Astrocyte (in vitro differentiated cells and primary cell): ENCODE measurements at regions not wholly inside any gene's neighbourhood (a gene's known extent, or its start where the extent isn't known, plus 50 kb on each side); places are given as distances from the start of the nearest gene placed in this dataset.

Source experiments
- DNase-seq: peaks from one replicate; pipeline ENCODE4 v3.0.0-alpha.2; 2010; ENCODE audit warnings: low read depth
- FAIRE-seq: peaks from 2 replicates; lab custom pipeline; 2011; peaks lifted over from hg19 to GRCh38; lab: Jason Lieb, UNC
- H2AFZ ChIP-seq: 2 replicates; pipeline ENCODE4 v1.6.0; 2012; ENCODE audit warnings: low read depth, low read length, inconsistent platforms
- H3K27ac ChIP-seq: 2 replicates; pipeline ENCODE4 v1.5.1; 2011; ENCODE audit warnings: low read depth, low read length, inconsistent platforms
- H3K27me3 ChIP-seq: 2 replicates; pipeline ENCODE4 v1.6.0; 2011; ENCODE audit warnings: low read length, inconsistent platforms; ENCODE audit not compliant: insufficient read depth
- H3K36me3 ChIP-seq: 2 replicates; pipeline ENCODE4 v1.5.1; 2011; ENCODE audit warnings: low read length, inconsistent platforms; ENCODE audit not compliant: insufficient read depth
- H3K4me1 ChIP-seq: 2 replicates; pipeline ENCODE4 v1.5.1; 2011; ENCODE audit warnings: low read length, inconsistent platforms; ENCODE audit not compliant: insufficient read depth
- H3K4me2 ChIP-seq: 2 replicates; pipeline ENCODE4 v1.6.0; 2012; ENCODE audit warnings: low read length, inconsistent platforms
- H3K4me3 ChIP-seq: 2 replicates; pipeline ENCODE4 v1.5.1; 2011; ENCODE audit warnings: low read depth, mild to moderate bottlenecking, low read length, inconsistent platforms; ENCODE audit not compliant: insufficient read depth
- H3K79me2 ChIP-seq: 2 replicates; pipeline ENCODE4 v1.6.0; 2012; ENCODE audit warnings: mild to moderate bottlenecking, low read length, inconsistent platforms; ENCODE audit not compliant: insufficient read depth
- H3K9ac ChIP-seq: 2 replicates; pipeline ENCODE4 v1.6.0; 2012; ENCODE audit warnings: mild to moderate bottlenecking, low read length, inconsistent platforms
- H3K9me3 ChIP-seq: 2 replicates; pipeline ENCODE4 v1.5.1; 2012; ENCODE audit warnings: low read depth, mild to moderate bottlenecking, low read length, inconsistent platforms; ENCODE audit not compliant: insufficient read depth
- H4K20me1 ChIP-seq: 2 replicates; pipeline ENCODE4 v1.6.0; 2012; ENCODE audit warnings: low read length, inconsistent platforms; ENCODE audit not compliant: insufficient read depth
- H3K27ac Mint-ChIP-seq: one replicate; pipeline ENCODE4 v1.8.0; 2021; ENCODE audit warnings: mild to moderate bottlenecking, mixed read lengths; ENCODE audit not compliant: unreplicated experiment
- H3K27me3 Mint-ChIP-seq: one replicate; pipeline ENCODE4 v1.8.0; 2021; ENCODE audit warnings: low read depth, mixed read lengths; ENCODE audit not compliant: unreplicated experiment
- H3K36me3 Mint-ChIP-seq: one replicate; pipeline ENCODE4 v1.8.0; 2021; ENCODE audit warnings: low read depth, mixed read lengths; ENCODE audit not compliant: unreplicated experiment
- H3K4me1 Mint-ChIP-seq: one replicate; pipeline ENCODE4 v1.8.0; 2021; ENCODE audit warnings: low read depth, mixed read lengths; ENCODE audit not compliant: unreplicated experiment
- H3K4me3 Mint-ChIP-seq: one replicate; pipeline ENCODE4 v1.8.0; 2021; ENCODE audit warnings: mild to moderate bottlenecking, moderate library complexity, mixed read lengths; ENCODE audit not compliant: unreplicated experiment
- H3K9me3 Mint-ChIP-seq: one replicate; pipeline ENCODE4 v1.8.0; 2021; ENCODE audit warnings: mild to moderate bottlenecking, mixed read lengths; ENCODE audit not compliant: unreplicated experiment
- CTCF ChIP-seq: IDR thresholded peaks from 2 replicates; pipeline ENCODE4 v1.5.1; 2011; ENCODE audit warnings: low read depth, mild to moderate bottlenecking, inconsistent platforms, low read length, moderate library complexity; ENCODE audit not compliant: insufficient read depth
- EZH2 ChIP-seq: IDR thresholded peaks from 2 replicates; pipeline ENCODE4 v1.6.1; 2012; ENCODE audit warnings: mild to moderate bottlenecking, low read length, inconsistent platforms; ENCODE audit not compliant: insufficient read depth

GRCh38 chr2:215565897-215566296 is 130.0 kb upstream of the FN1 start:
- H3K4me3 Mint-ChIP-seq: no peak overlapping the region
- Histone ChIP-seq H4K20me1 (no peaks in the 10 kb centered on the region), H3K27ac (no peak overlapping the region), H3K4me3 (no peak overlapping the region), H3K27me3 (no peaks in the 10 kb centered on the region), H3K4me2 (no peak overlapping the region), H3K9me3 (no peaks in the 10 kb centered on the region), H3K79me2 (no peaks in the 10 kb centered on the region), H3K9ac (no peak overlapping the region), H2AFZ (no peak overlapping the region), H3K4me1 (no peaks in the 10 kb centered on the region), H3K36me3 (no peaks in the 10 kb centered on the region)
- H3K4me1 Mint-ChIP-seq: peaks cover 14% of the 10 kb centered on the region
- H3K27me3 Mint-ChIP-seq: peaks cover 4% of the 10 kb centered on the region
- TF ChIP-seq CTCF: no peak
- no peak for TF ChIP-seq EZH2
- FAIRE-seq (no peak), DNase-seq (peak; percentile 10)
- peak overlapping the region; percentile 64 for H3K27ac Mint-ChIP-seq
- H3K9me3 Mint-ChIP-seq: peaks cover 2% of the 10 kb centered on the region
- no peaks in the 10 kb centered on the region for H3K36me3 Mint-ChIP-seq

GRCh38 chr2:215557701-215558100 is 121.8 kb upstream of the FN1 start:
- no peak overlapping the region for H2AFZ ChIP-seq
- H3K27ac ChIP-seq: no peak overlapping the region
- Mint-ChIP-seq H3K4me3 (no peak overlapping the region), H3K9me3 (peaks cover 4% of the 10 kb centered on the region), H3K36me3 (peaks cover 3% of the 10 kb centered on the region), H3K27me3 (no peaks in the 10 kb centered on the region), H3K4me1 (peaks cover 1% of the 10 kb centered on the region), H3K27ac (no peak overlapping the region)
- H4K20me1 ChIP-seq: no peaks in the 10 kb centered on the region
- FAIRE-seq (no peak), DNase-seq (no peak)
- H3K4me2 ChIP-seq: no peak overlapping the region
- H3K9me3 ChIP-seq: no peaks in the 10 kb centered on the region
- H3K27me3 ChIP-seq: no peaks in the 10 kb centered on the region
- H3K36me3 ChIP-seq: no peaks in the 10 kb centered on the region
- peaks cover 10% of the 10 kb centered on the region for H3K4me1 ChIP-seq
- H3K9ac ChIP-seq: no peak overlapping the region
- H3K79me2 ChIP-seq: no peaks in the 10 kb centered on the region
- H3K4me3 ChIP-seq: no peak overlapping the region
- TF ChIP-seq CTCF (no peak), EZH2 (no peak)

- no peak overlapping the region for H3K4me3 ChIP-seq
- H3K4me2 ChIP-seq: no peak overlapping the region
- Mint-ChIP-seq H3K27me3 (no peaks in the 10 kb centered on the region), H3K4me3 (no peak overlapping the region), H3K9me3 (peaks cover 4% of the 10 kb centered on the region), H3K27ac (no peak overlapping the region), H3K36me3 (peaks cover 3% of the 10 kb centered on the region), H3K4me1 (peaks cover 1% of the 10 kb centered on the region)
- no peaks in the 10 kb centered on the region for H3K9me3 ChIP-seq
- H3K27ac ChIP-seq: no peak overlapping the region
- H3K36me3 ChIP-seq: no peaks in the 10 kb centered on the region
- DNase-seq (peak; percentile 49), FAIRE-seq (no peak)
- no peak overlapping the region for H3K9ac ChIP-seq
- no peaks in the 10 kb centered on the region for H4K20me1 ChIP-seq
- no peaks in the 10 kb centered on the region for H3K27me3 ChIP-seq
- H2AFZ ChIP-seq: no peak overlapping the region
- TF ChIP-seq CTCF (no peak), EZH2 (no peak)
- H3K79me2 ChIP-seq: no peaks in the 10 kb centered on the region
- H3K4me1 ChIP-seq: peaks cover 10% of the 10 kb centered on the region
Observed at GRCh38 chr2:215556979-215557378, 121.1 kb upstream of the FN1 start.
